Neural progenitor cell (in vitro differentiated cells): ENCODE measurements at regions not wholly inside any gene's neighbourhood (a gene's known extent, or its start where the extent isn't known, plus 50 kb on each side); places are given as distances from the start of the nearest gene placed in this dataset.

ENCODE experiments used
- DNase-seq: peaks from one replicate; pipeline ENCODE4 v3.0.0-alpha.2; 2016; ENCODE audit warnings: low spot score
- H2AFZ ChIP-seq: fragments of 200-600 bp; sonication (generic); replicated peaks from 2 replicates; pipeline ENCODE4 v1.6.1; 2016; ENCODE audit warnings: antibody characterized with exemption
- H3F3A ChIP-seq: fragments of 200-600 bp; sonication (generic); 2 replicates; pipeline ENCODE4 v1.6.1; 2016; ENCODE audit warnings: antibody characterized with exemption, low read depth
- H3K27ac ChIP-seq: fragments of 200-600 bp; sonication (generic); 2 replicates; pipeline ENCODE4 v1.5.1; 2016; ENCODE audit warnings: mild to moderate bottlenecking
- H3K27me3 ChIP-seq: fragments of 200-600 bp; sonication (generic); 2 replicates; pipeline ENCODE4 v1.6.1; 2016; ENCODE audit warnings: mild to moderate bottlenecking, moderate library complexity
- H3K36me3 ChIP-seq: fragments of 200-600 bp; sonication (generic); 2 replicates; pipeline ENCODE4 v1.5.1; 2016
- H3K4me1 ChIP-seq: fragments of 200-600 bp; sonication (generic); 2 replicates; pipeline ENCODE4 v1.6.1; 2016; ENCODE audit warnings: mixed run types
- H3K4me2 ChIP-seq: fragments of 200-600 bp; sonication (generic); 2 replicates; pipeline ENCODE4 v1.6.1; 2016
- H3K4me3 ChIP-seq: fragments of 200-600 bp; sonication (generic); 2 replicates; pipeline ENCODE4 v1.5.1; 2016
- H3K79me2 ChIP-seq: fragments of 200-600 bp; sonication (generic); 2 replicates; pipeline ENCODE4 v1.6.1; 2016; ENCODE audit warnings: low read depth
- H3K9ac ChIP-seq: fragments of 200-600 bp; sonication (generic); 2 replicates; pipeline ENCODE4 v1.6.1; 2016
- H3K9me3 ChIP-seq: fragments of 200-600 bp; sonication (generic); 2 replicates; pipeline ENCODE4 v1.5.1; 2016; ENCODE audit warnings: low read depth
- H4K20me1 ChIP-seq: fragments of 200-600 bp; sonication (generic); 2 replicates; pipeline ENCODE4 v1.6.1; 2016; ENCODE audit warnings: low read depth
- H3K27ac Mint-ChIP-seq: 3 replicates; pipeline ENCODE4 v1.8.0; 2021; ENCODE audit warnings: mixed read lengths
- H3K27me3 Mint-ChIP-seq: 2 replicates; pipeline ENCODE4 v1.8.0; 2022; ENCODE audit warnings: low read depth, mild to moderate bottlenecking, inconsistent platforms, moderate library complexity, mixed read lengths; ENCODE audit not compliant: insufficient read depth
- H3K36me3 Mint-ChIP-seq: 3 replicates; pipeline ENCODE4 v1.8.0; 2021; ENCODE audit warnings: mixed read lengths
- H3K4me1 Mint-ChIP-seq: 3 replicates; pipeline ENCODE4 v1.8.0; 2021; ENCODE audit warnings: mixed read lengths
- H3K4me3 Mint-ChIP-seq: 3 replicates; pipeline ENCODE4 v1.8.0; 2021; ENCODE audit warnings: mild to moderate bottlenecking, moderate library complexity, mixed read lengths
- H3K9me3 Mint-ChIP-seq: 3 replicates; pipeline ENCODE4 v1.8.0; 2020; ENCODE audit warnings: mixed read lengths
- EZH2 ChIP-seq: fragments of 200-600 bp; sonication (generic); IDR thresholded peaks from 2 replicates; pipeline ENCODE4 v1.6.1; 2017; ENCODE audit warnings: antibody characterized with exemption, mild to moderate bottlenecking, moderate library complexity
- EZH2phosphoT487 ChIP-seq: fragments of 200-600 bp; sonication (generic); IDR thresholded peaks from 2 replicates; pipeline ENCODE4 v1.6.1; 2017; ENCODE audit warnings: antibody characterized with exemption
- TF ChIP-seq, protein P1 (sequence below): fragments of 200-600 bp; sonication (generic); IDR thresholded peaks from 2 replicates; pipeline ENCODE4 v1.5.1; 2017; ENCODE audit warnings: antibody characterized with exemption, mild to moderate bottlenecking

DNA sequence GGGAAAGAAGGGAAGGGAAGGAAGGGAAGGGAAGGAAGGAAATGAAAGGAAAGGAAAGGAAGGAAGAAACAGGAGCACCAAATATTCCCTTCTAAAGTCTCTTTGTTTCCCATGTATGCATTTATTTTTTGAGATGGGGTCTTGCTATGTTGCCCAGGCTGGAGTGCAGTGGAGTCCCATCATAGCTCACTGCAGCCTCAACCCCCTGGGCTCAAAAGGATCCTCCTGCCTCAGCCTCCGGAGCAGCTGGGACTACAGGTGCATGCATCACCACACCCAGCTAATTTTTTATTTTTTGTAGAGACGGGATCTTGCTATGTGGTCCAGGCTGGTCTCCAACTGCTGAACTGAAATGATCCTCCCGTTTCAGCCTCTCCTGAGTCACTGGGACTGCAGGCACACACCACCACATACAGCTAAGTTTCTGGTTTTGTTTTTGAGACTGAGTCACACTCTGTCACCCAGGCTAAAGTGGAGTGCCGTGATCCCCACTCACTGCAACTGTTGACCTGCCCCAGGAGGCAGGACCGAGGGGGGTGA is 102.8 kb downstream of the CRLF2 start:
- Histone ChIP-seq H2AFZ (no peak overlapping the region), H3F3A (peaks cover 56% of the 10 kb centered on the region), H4K20me1 (no peaks in the 10 kb centered on the region), H3K4me3 (no peak overlapping the region), H3K4me2 (no peak overlapping the region), H3K79me2 (no peaks in the 10 kb centered on the region), H3K9me3 (no peaks in the 10 kb centered on the region), H3K9ac (no peak overlapping the region), H3K36me3 (no peaks in the 10 kb centered on the region), H3K27me3 (no peaks in the 10 kb centered on the region), H3K27ac (peak overlapping the region; percentile 93), H3K4me1 (peaks cover 48% of the 10 kb centered on the region)
- peaks cover 57% of the 10 kb centered on the region for H3K4me1 Mint-ChIP-seq
- no peak for TF ChIP-seq EZH2
- TF ChIP-seq EZH2phosphoT487 = no peak
- TF ChIP-seq, protein P1, sequence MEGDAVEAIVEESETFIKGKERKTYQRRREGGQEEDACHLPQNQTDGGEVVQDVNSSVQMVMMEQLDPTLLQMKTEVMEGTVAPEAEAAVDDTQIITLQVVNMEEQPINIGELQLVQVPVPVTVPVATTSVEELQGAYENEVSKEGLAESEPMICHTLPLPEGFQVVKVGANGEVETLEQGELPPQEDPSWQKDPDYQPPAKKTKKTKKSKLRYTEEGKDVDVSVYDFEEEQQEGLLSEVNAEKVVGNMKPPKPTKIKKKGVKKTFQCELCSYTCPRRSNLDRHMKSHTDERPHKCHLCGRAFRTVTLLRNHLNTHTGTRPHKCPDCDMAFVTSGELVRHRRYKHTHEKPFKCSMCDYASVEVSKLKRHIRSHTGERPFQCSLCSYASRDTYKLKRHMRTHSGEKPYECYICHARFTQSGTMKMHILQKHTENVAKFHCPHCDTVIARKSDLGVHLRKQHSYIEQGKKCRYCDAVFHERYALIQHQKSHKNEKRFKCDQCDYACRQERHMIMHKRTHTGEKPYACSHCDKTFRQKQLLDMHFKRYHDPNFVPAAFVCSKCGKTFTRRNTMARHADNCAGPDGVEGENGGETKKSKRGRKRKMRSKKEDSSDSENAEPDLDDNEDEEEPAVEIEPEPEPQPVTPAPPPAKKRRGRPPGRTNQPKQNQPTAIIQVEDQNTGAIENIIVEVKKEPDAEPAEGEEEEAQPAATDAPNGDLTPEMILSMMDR = no peak
- no peaks in the 10 kb centered on the region for H3K9me3 Mint-ChIP-seq
- H3K27me3 Mint-ChIP-seq = peaks cover 20% of the 10 kb centered on the region
- no peaks in the 10 kb centered on the region for H3K36me3 Mint-ChIP-seq
- DNase-seq = no peak
- no peak overlapping the region for H3K27ac Mint-ChIP-seq
- H3K4me3 Mint-ChIP-seq = no peak overlapping the region

DNA sequence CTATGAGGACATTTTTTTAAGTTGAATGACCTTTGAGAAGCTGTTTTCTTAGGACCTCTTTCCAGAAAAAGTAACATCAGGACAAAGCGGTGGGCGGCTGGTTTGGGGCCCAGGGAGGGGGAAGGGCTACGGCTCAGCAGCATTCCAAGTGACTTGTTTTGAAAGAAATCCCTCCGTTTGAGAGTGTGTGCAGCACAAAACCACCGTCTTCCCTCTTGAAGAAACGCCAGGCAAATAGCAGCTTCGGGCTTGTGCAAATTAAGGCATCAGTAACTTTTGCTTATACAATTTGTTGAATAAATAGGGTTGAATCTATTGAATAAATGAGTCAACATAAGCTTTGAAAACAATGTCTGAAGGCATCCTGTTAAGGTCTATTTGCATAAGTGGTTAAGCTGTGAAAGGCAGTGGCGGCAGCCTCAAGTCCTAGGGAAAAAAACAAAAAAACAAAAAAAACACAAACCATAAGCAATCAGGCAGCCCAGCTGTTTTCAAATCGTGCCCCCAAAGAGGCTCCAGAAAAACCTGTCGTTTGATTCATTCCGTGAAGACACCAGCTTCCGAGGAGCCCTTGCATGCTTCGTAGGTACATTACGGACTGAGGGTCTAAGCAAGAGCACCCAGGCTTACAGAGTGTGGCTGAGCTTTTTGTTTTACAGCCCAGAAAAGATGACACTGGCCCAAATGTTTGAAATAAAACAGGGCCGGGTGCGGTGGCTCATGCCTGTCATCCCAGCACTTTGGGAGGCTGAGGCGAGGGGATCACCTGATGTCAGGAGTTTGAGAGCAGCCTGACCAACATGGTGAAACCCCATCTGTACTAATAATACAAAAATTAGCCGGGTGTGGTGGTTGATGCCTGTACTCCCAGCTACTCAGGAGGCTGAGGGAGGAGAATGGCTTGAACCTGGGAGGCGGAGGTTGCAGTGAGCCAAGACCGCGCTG is 103.7 kb downstream of the CRLF2 start:
- Histone ChIP-seq H3K4me3 (peak overlapping the region; percentile 38), H3K27ac (peak overlapping the region; percentile 93), H3K79me2 (no peaks in the 10 kb centered on the region), H3K27me3 (no peaks in the 10 kb centered on the region), H3K36me3 (no peaks in the 10 kb centered on the region), H2AFZ (peak overlapping the region; percentile 30), H3K4me2 (peak overlapping the region; percentile 75), H4K20me1 (no peaks in the 10 kb centered on the region), H3K9me3 (no peaks in the 10 kb centered on the region), H3K4me1 (peaks cover 48% of the 10 kb centered on the region), H3F3A (peaks cover 59% of the 10 kb centered on the region), H3K9ac (no peak overlapping the region)
- peak; percentile 81 for DNase-seq
- H3K36me3 Mint-ChIP-seq = no peaks in the 10 kb centered on the region
- H3K27ac Mint-ChIP-seq = peak overlapping the region; percentile 89
- peak overlapping the region; percentile 15 for H3K4me3 Mint-ChIP-seq
- H3K9me3 Mint-ChIP-seq = no peaks in the 10 kb centered on the region
- peaks cover 57% of the 10 kb centered on the region for H3K4me1 Mint-ChIP-seq
- peaks cover 20% of the 10 kb centered on the region for H3K27me3 Mint-ChIP-seq
- TF ChIP-seq EZH2phosphoT487 = no peak
- TF ChIP-seq, protein P1 = no peak
- no peak for TF ChIP-seq EZH2

GRCh38 chrX:1106478-1107210 is 105.8 kb downstream of the CRLF2 start:
- H3K4me1 Mint-ChIP-seq = peaks cover 41% of the 10 kb centered on the region
- Histone ChIP-seq H3K9ac (no peak overlapping the region), H3K4me2 (no peak overlapping the region), H3K36me3 (no peaks in the 10 kb centered on the region), H3K9me3 (no peaks in the 10 kb centered on the region), H3F3A (peaks cover 52% of the 10 kb centered on the region), H3K4me1 (peaks cover 36% of the 10 kb centered on the region), H4K20me1 (no peaks in the 10 kb centered on the region), H3K27me3 (no peaks in the 10 kb centered on the region), H3K4me3 (no peak overlapping the region), H3K27ac (no peak overlapping the region), H3K79me2 (no peaks in the 10 kb centered on the region), H2AFZ (peak overlapping the region; percentile 12)
- H3K27me3 Mint-ChIP-seq = peaks cover 16% of the 10 kb centered on the region
- no peaks in the 10 kb centered on the region for H3K36me3 Mint-ChIP-seq
- peak overlapping the region; percentile 62 for H3K27ac Mint-ChIP-seq
- no peak overlapping the region for H3K4me3 Mint-ChIP-seq
- no peaks in the 10 kb centered on the region for H3K9me3 Mint-ChIP-seq
- TF ChIP-seq, protein P1 = no peak
- TF ChIP-seq EZH2 (no peak), EZH2phosphoT487 (no peak)
- peak; percentile 19 for DNase-seq
